ENCODE measurements at regions not wholly inside any gene's neighbourhood (a gene's known extent, or its start where the extent isn't known, plus 50 kb on each side); places are given as distances from the start of the nearest gene placed in this dataset.

DNA sequence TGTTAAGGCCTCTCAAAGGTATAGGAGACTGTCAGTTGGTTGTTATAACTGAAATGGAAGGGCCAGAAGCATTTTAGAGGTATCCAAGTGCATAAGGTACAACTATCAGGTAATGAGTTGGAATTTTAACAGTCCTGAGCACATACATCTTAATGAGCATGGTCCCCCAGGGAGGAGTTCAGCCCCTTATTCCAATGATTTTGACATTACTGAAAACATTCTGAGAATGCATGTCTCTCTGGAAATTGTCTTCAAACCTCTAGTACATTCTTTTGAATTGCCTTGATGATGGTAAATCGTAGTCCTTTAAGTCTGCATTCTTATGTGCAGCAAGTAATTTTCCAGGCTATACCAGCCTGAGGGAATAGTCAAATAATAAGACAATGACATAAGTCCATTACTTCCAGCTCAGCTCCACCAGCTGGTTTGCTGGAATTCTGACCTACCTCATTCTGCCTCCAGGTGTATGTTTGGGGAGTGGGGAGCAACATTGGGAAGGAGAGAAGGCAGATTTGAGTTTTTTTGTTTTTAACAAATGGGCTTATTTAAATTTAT, 239.2 kb downstream of the MSRB3 start:
- TF ChIP-seq, protein P1, sequence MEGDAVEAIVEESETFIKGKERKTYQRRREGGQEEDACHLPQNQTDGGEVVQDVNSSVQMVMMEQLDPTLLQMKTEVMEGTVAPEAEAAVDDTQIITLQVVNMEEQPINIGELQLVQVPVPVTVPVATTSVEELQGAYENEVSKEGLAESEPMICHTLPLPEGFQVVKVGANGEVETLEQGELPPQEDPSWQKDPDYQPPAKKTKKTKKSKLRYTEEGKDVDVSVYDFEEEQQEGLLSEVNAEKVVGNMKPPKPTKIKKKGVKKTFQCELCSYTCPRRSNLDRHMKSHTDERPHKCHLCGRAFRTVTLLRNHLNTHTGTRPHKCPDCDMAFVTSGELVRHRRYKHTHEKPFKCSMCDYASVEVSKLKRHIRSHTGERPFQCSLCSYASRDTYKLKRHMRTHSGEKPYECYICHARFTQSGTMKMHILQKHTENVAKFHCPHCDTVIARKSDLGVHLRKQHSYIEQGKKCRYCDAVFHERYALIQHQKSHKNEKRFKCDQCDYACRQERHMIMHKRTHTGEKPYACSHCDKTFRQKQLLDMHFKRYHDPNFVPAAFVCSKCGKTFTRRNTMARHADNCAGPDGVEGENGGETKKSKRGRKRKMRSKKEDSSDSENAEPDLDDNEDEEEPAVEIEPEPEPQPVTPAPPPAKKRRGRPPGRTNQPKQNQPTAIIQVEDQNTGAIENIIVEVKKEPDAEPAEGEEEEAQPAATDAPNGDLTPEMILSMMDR (IDR thresholded peaks at IDR 0.05), result no peak
- TF ChIP-seq, protein P2, sequence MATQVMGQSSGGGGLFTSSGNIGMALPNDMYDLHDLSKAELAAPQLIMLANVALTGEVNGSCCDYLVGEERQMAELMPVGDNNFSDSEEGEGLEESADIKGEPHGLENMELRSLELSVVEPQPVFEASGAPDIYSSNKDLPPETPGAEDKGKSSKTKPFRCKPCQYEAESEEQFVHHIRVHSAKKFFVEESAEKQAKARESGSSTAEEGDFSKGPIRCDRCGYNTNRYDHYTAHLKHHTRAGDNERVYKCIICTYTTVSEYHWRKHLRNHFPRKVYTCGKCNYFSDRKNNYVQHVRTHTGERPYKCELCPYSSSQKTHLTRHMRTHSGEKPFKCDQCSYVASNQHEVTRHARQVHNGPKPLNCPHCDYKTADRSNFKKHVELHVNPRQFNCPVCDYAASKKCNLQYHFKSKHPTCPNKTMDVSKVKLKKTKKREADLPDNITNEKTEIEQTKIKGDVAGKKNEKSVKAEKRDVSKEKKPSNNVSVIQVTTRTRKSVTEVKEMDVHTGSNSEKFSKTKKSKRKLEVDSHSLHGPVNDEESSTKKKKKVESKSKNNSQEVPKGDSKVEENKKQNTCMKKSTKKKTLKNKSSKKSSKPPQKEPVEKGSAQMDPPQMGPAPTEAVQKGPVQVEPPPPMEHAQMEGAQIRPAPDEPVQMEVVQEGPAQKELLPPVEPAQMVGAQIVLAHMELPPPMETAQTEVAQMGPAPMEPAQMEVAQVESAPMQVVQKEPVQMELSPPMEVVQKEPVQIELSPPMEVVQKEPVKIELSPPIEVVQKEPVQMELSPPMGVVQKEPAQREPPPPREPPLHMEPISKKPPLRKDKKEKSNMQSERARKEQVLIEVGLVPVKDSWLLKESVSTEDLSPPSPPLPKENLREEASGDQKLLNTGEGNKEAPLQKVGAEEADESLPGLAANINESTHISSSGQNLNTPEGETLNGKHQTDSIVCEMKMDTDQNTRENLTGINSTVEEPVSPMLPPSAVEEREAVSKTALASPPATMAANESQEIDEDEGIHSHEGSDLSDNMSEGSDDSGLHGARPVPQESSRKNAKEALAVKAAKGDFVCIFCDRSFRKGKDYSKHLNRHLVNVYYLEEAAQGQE (IDR thresholded peaks at IDR 0.05; ENCODE audit: insufficient read depth in 1 of 2, low read depth in 2 of 2, low read length in 1 of 2), result no peak

Measured in Panc1 (cell line).